ENCODE measurements at regions not wholly inside any gene's neighbourhood (a gene's known extent, or its start where the extent isn't known, plus 50 kb on each side); places are given as distances from the start of the nearest gene placed in this dataset.

- Histone ChIP-seq H3K27ac (ENCODE audit: low read length) (no peak overlapping the region), H3K9me3 (ENCODE audit: control insufficient read depth, insufficient read depth, low read length) (peaks cover 4% of the 10 kb centered on the region), H3K36me3 (ENCODE audit: control insufficient read depth, insufficient read depth, low read length) (no peaks in the 10 kb centered on the region), H3K4me3 (ENCODE audit: low read length) (no peak overlapping the region), H3K4me1 (ENCODE audit: control insufficient read depth, insufficient read depth, low read length) (no peaks in the 10 kb centered on the region), H3K27me3 (ENCODE audit: control insufficient read depth, insufficient read depth, low read length) (no peaks in the 10 kb centered on the region)
- Mint-ChIP-seq H3K9me3 (peaks cover 19 to 24% of the 10 kb centered on the region in 2 donors), H3K36me3 (peaks cover 4% of the 10 kb centered on the region), H3K4me3 (no peak overlapping the region), H3K27me3 (ENCODE audit: low read depth in 2 of 2) (no peaks in the 10 kb centered on the region), H3K4me1 (no peaks in the 10 kb centered on the region), H3K27ac (no peak overlapping the region)
- 71% methylated on average over 1 of the region's 1 CpG for WGBS (ENCODE audit: insufficient coverage)
- intact Hi-C loops (cut with micrococcal nuclease), result no loop called here
- DNase-seq, result no peak
- ATAC-seq, result no peak
- no peak for TF ChIP-seq CTCF (IDR thresholded peaks at IDR 0.05)
Measured at GRCh38 chr12:16884056-16884455, 278.1 kb upstream of the LMO3 start.

GRCh38 chr12:16881986-16882570, 276.1 kb upstream of the LMO3 start:
- Histone ChIP-seq H3K4me1 (ENCODE audit: control insufficient read depth, insufficient read depth, low read length) (no peaks in the 10 kb centered on the region), H3K27me3 (ENCODE audit: control insufficient read depth, insufficient read depth, low read length) (no peaks in the 10 kb centered on the region), H3K27ac (ENCODE audit: low read length) (no peak overlapping the region), H3K9me3 (ENCODE audit: control insufficient read depth, insufficient read depth, low read length) (peaks cover 4% of the 10 kb centered on the region), H3K36me3 (ENCODE audit: control insufficient read depth, insufficient read depth, low read length) (no peaks in the 10 kb centered on the region), H3K4me3 (ENCODE audit: low read length) (no peak overlapping the region)
- intact Hi-C loops (cut with micrococcal nuclease), result no loop called here
- DNase-seq, result no peak
- 89% methylated on average over 3 of the region's 4 CpGs for WGBS (ENCODE audit: insufficient coverage)
- H3K27me3 Mint-ChIP-seq (ENCODE audit: low read depth in 2 of 2), result no peaks in the 10 kb centered on the region
- H3K4me3 Mint-ChIP-seq, result no peak overlapping the region
- ATAC-seq, result no peak
- no peak for TF ChIP-seq CTCF (IDR thresholded peaks at IDR 0.05)
- no peaks in the 10 kb centered on the region for H3K4me1 Mint-ChIP-seq
- peaks cover 10 to 12% of the 10 kb centered on the region in 2 donors for H3K9me3 Mint-ChIP-seq
- H3K27ac Mint-ChIP-seq, result no peak overlapping the region
- no peaks in the 10 kb centered on the region for H3K36me3 Mint-ChIP-seq

GRCh38 chr12:16880864-16881285, 274.9 kb upstream of the LMO3 start:
- H3K4me1 ChIP-seq (ENCODE audit: control insufficient read depth, insufficient read depth, low read length), result no peaks in the 10 kb centered on the region
- H3K36me3 Mint-ChIP-seq, result peaks cover 1% of the 10 kb centered on the region
- no peaks in the 10 kb centered on the region for H3K27me3 ChIP-seq (ENCODE audit: control insufficient read depth, insufficient read depth, low read length)
- ATAC-seq, result no peak
- whole genome bisulfite sequencing (ENCODE audit: insufficient coverage), result 59% methylated on average over 8 of the region's 10 CpGs
- H3K27me3 Mint-ChIP-seq (ENCODE audit: low read depth in 2 of 2), result no peaks in the 10 kb centered on the region
- no peak overlapping the region for H3K4me3 ChIP-seq (ENCODE audit: low read length)
- intact Hi-C loops (cut with micrococcal nuclease), result no loop called here
- no peaks in the 10 kb centered on the region for H3K36me3 ChIP-seq (ENCODE audit: control insufficient read depth, insufficient read depth, low read length)
- no peak overlapping the region for H3K27ac Mint-ChIP-seq
- no peak for TF ChIP-seq CTCF (IDR thresholded peaks at IDR 0.05)
- H3K4me3 Mint-ChIP-seq, result no peak overlapping the region
- DNase-seq, result no peak
- peaks cover 6 to 10% of the 10 kb centered on the region in 2 donors for H3K9me3 Mint-ChIP-seq
- H3K4me1 Mint-ChIP-seq, result no peaks in the 10 kb centered on the region
- H3K9me3 ChIP-seq (ENCODE audit: control insufficient read depth, insufficient read depth, low read length), result peaks cover 4% of the 10 kb centered on the region
- no peak overlapping the region for H3K27ac ChIP-seq (ENCODE audit: low read length)

- intact Hi-C loops (cut with micrococcal nuclease), result no loop called here
- Mint-ChIP-seq H3K36me3 (peaks cover 12% of the 10 kb centered on the region), H3K4me3 (no peak overlapping the region), H3K27me3 (ENCODE audit: low read depth in 2 of 2) (no peaks in the 10 kb centered on the region), H3K9me3 (peaks cover 12 to 14% of the 10 kb centered on the region in 2 donors), H3K27ac (no peak overlapping the region), H3K4me1 (no peaks in the 10 kb centered on the region)
- Histone ChIP-seq H3K4me3 (ENCODE audit: low read length) (no peak overlapping the region), H3K36me3 (ENCODE audit: control insufficient read depth, insufficient read depth, low read length) (no peaks in the 10 kb centered on the region), H3K4me1 (ENCODE audit: control insufficient read depth, insufficient read depth, low read length) (no peaks in the 10 kb centered on the region), H3K27me3 (ENCODE audit: control insufficient read depth, insufficient read depth, low read length) (no peaks in the 10 kb centered on the region), H3K27ac (ENCODE audit: low read length) (no peak overlapping the region), H3K9me3 (ENCODE audit: control insufficient read depth, insufficient read depth, low read length) (no peaks in the 10 kb centered on the region)
- no peak for ATAC-seq
- no peak for DNase-seq
- WGBS (ENCODE audit: insufficient coverage), result no CpG with 5 or more reads among the region's 1 CpG
- no peak for TF ChIP-seq CTCF (IDR thresholded peaks at IDR 0.05)
Measured at GRCh38 chr12:16870845-16871244, 264.9 kb upstream of the LMO3 start.
